HepG2 (cell line): ENCODE measurements at regions not wholly inside any gene's neighbourhood (a gene's known extent, or its start where the extent isn't known, plus 50 kb on each side); places are given as distances from the start of the nearest gene placed in this dataset.
A peak's percentile ranks its signal among the peaks of the same experiment; 100 is the strongest.

Source experiments
- ARID2 ChIP-seq: sonication (generic); formaldehyde crosslinking; IDR thresholded peaks from 2 replicates; pipeline ENCODE4 v1.8.1; 2022; ENCODE audit warnings: mild to moderate bottlenecking, missing genetic modification reagents, borderline replicate concordance
- ARID3A ChIP-seq: IDR thresholded peaks from 2 replicates; pipeline ENCODE4 v1.6.1; 2012; ENCODE audit warnings: low read depth, low read length, improper control_type of control experiment
- ATM ChIP-seq: fragments of 450-650 bp; IDR thresholded peaks from 2 replicates; pipeline ENCODE4 v1.7.1; 2017; ENCODE audit warnings: mild to moderate bottlenecking, borderline replicate concordance
- BRCA1 ChIP-seq: sonication (generic); formaldehyde crosslinking; IDR thresholded peaks from 2 replicates; pipeline ENCODE4 v1.4.0; 2020; ENCODE audit warnings: missing genetic modification reagents
- JDP2 ChIP-seq: sonication (generic); formaldehyde crosslinking; IDR thresholded peaks from 2 replicates; pipeline ENCODE4 v1.8.1; 2022; ENCODE audit warnings: missing genetic modification reagents, borderline replicate concordance
- KDM1A ChIP-seq: IDR thresholded peaks from 2 replicates; pipeline ENCODE4 v1.6.1; 2016; ENCODE audit warnings: missing compliant biosample characterization
- MAFK ChIP-seq, 2 experiments: IDR thresholded peaks in 1 of 2; conservative IDR thresholded peaks in 1 of 2; 2 replicates each; pipeline ENCODE4 v1.6.1; 2011; ENCODE audit warnings: improper control_type of control experiment in 2 of 2, low read length in 2 of 2
- MYNN ChIP-seq: sonication (generic); formaldehyde crosslinking; IDR thresholded peaks from 2 replicates; pipeline ENCODE4 v1.4.0; 2020; ENCODE audit warnings: mild to moderate bottlenecking, low read depth, missing genetic modification reagents
- POLR2AphosphoS5 ChIP-seq: IDR thresholded peaks from 2 replicates; pipeline ENCODE4 v1.6.1; 2012; ENCODE audit warnings: low read depth, low read length
- SSRP1 ChIP-seq: IDR thresholded peaks from 2 replicates; pipeline ENCODE4 v1.6.1; 2016; ENCODE audit warnings: control low read depth
- TCF7L2 ChIP-seq: IDR thresholded peaks from 2 replicates; pipeline ENCODE4 v1.6.1; 2011; ENCODE audit warnings: mild to moderate bottlenecking, low read depth, low read length, moderate library complexity
- XBP1 ChIP-seq: sonication (generic); formaldehyde crosslinking; IDR thresholded peaks from 2 replicates; pipeline ENCODE4 v1.5.0; 2020; ENCODE audit warnings: missing genetic modification reagents
- ZBTB42 ChIP-seq: sonication (generic); formaldehyde crosslinking; IDR thresholded peaks from 2 replicates; pipeline ENCODE4 v1.5.0; 2020; ENCODE audit warnings: mild to moderate bottlenecking, missing genetic modification reagents
- ZNF124 ChIP-seq: sonication (generic); formaldehyde crosslinking; IDR thresholded peaks from 2 replicates; pipeline ENCODE4 v1.4.0; 2020; ENCODE audit warnings: missing genetic modification reagents
- ZNF326 ChIP-seq: sonication (generic); formaldehyde crosslinking; IDR thresholded peaks from 2 replicates; pipeline ENCODE4 v1.4.0; 2020; ENCODE audit warnings: missing genetic modification reagents, borderline replicate concordance
- ZNF350 ChIP-seq: sonication (generic); formaldehyde crosslinking; IDR thresholded peaks from 2 replicates; pipeline ENCODE4 v1.4.0; 2020; ENCODE audit warnings: mild to moderate bottlenecking, low read depth, missing genetic modification reagents, borderline replicate concordance
- ZNF414 ChIP-seq: sonication (generic); formaldehyde crosslinking; IDR thresholded peaks from 2 replicates; pipeline ENCODE4 v1.5.0; 2020; ENCODE audit warnings: missing genetic modification reagents
- ZNF432 ChIP-seq: sonication (generic); formaldehyde crosslinking; IDR thresholded peaks from 2 replicates; pipeline ENCODE4 v1.5.0; 2020; ENCODE audit warnings: missing genetic modification reagents, mild to moderate bottlenecking, borderline replicate concordance
- ZNF510 ChIP-seq: sonication (generic); formaldehyde crosslinking; IDR thresholded peaks from 2 replicates; pipeline ENCODE4 v1.4.0; 2020; ENCODE audit warnings: low read depth, mild to moderate bottlenecking, missing genetic modification reagents
- ZNF879 ChIP-seq: sonication (generic); formaldehyde crosslinking; IDR thresholded peaks from 2 replicates; pipeline ENCODE4 v1.8.1; 2023; ENCODE audit warnings: missing genetic modification reagents
- TF ChIP-seq, protein P1 (sequence below): sonication (generic); formaldehyde crosslinking; IDR thresholded peaks from 2 replicates; pipeline ENCODE4 v1.4.0; 2020; ENCODE audit warnings: missing genetic modification reagents
- TF ChIP-seq, protein P2 (sequence below): sonication (generic); formaldehyde crosslinking; conservative IDR thresholded peaks from 2 replicates; pipeline ENCODE4 v1.8.0; 2022; ENCODE audit warnings: missing genetic modification reagents

DNA sequence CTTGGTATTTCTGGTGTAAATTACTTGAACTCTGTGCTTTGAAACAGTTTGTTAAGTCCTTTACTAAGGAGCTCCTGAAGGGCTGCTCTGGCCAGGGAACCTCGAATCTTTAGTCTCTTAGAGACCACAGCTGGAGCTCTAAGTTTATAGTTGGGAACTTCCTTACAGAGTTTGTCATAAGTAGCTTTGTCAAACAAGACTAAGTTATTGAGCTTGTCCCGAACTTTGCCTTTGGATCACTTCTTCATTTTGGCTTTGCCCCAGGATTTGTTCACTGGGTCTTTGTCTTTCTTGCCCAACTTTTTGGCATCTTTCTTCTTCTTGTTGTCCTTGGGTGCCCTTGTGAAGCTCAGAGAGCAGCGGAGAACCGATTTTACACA is 64.8 kb downstream of the FAM50B start (continued):
- TF ChIP-seq MAFK (conservative IDR thresholded peaks at IDR 0.05 in 1 of 2, IDR thresholded peaks at IDR 0.05 in 1 of 2; ENCODE audit: low read length in 2 of 2): no peak
- TF ChIP-seq MYNN: 0 out of 2 replicates have a peak, but pooled peaks have one; percentile 50
- TF ChIP-seq ATM: no peak
- TF ChIP-seq, protein P1, sequence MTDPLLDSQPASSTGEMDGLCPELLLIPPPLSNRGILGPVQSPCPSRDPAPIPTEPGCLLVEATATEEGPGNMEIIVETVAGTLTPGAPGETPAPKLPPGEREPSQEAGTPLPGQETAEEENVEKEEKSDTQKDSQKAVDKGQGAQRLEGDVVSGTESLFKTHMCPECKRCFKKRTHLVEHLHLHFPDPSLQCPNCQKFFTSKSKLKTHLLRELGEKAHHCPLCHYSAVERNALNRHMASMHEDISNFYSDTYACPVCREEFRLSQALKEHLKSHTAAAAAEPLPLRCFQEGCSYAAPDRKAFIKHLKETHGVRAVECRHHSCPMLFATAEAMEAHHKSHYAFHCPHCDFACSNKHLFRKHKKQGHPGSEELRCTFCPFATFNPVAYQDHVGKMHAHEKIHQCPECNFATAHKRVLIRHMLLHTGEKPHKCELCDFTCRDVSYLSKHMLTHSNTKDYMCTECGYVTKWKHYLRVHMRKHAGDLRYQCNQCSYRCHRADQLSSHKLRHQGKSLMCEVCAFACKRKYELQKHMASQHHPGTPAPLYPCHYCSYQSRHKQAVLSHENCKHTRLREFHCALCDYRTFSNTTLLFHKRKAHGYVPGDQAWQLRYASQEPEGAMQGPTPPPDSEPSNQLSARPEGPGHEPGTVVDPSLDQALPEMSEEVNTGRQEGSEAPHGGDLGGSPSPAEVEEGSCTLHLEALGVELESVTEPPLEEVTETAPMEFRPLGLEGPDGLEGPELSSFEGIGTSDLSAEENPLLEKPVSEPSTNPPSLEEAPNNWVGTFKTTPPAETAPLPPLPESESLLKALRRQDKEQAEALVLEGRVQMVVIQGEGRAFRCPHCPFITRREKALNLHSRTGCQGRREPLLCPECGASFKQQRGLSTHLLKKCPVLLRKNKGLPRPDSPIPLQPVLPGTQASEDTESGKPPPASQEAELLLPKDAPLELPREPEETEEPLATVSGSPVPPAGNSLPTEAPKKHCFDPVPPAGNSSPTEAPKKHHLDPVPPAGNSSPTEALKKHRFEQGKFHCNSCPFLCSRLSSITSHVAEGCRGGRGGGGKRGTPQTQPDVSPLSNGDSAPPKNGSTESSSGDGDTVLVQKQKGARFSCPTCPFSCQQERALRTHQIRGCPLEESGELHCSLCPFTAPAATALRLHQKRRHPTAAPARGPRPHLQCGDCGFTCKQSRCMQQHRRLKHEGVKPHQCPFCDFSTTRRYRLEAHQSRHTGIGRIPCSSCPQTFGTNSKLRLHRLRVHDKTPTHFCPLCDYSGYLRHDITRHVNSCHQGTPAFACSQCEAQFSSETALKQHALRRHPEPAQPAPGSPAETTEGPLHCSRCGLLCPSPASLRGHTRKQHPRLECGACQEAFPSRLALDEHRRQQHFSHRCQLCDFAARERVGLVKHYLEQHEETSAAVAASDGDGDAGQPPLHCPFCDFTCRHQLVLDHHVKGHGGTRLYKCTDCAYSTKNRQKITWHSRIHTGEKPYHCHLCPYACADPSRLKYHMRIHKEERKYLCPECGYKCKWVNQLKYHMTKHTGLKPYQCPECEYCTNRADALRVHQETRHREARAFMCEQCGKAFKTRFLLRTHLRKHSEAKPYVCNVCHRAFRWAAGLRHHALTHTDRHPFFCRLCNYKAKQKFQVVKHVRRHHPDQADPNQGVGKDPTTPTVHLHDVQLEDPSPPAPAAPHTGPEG (CRISPR knock-in tag): no peak
- no peak for TF ChIP-seq ZNF326 (CRISPR knock-in tag)
- TF ChIP-seq POLR2AphosphoS5: no peak
- TF ChIP-seq BRCA1 (CRISPR knock-in tag): no peak
- no peak for TF ChIP-seq ZNF432 (CRISPR knock-in tag)
- TF ChIP-seq TCF7L2: no peak
- no peak for TF ChIP-seq ZBTB42 (CRISPR knock-in tag)
- no peak for TF ChIP-seq ARID3A
- TF ChIP-seq JDP2 (CRISPR knock-in tag): no peak
- no peak for TF ChIP-seq ARID2 (CRISPR knock-in tag)
- TF ChIP-seq, protein P2, sequence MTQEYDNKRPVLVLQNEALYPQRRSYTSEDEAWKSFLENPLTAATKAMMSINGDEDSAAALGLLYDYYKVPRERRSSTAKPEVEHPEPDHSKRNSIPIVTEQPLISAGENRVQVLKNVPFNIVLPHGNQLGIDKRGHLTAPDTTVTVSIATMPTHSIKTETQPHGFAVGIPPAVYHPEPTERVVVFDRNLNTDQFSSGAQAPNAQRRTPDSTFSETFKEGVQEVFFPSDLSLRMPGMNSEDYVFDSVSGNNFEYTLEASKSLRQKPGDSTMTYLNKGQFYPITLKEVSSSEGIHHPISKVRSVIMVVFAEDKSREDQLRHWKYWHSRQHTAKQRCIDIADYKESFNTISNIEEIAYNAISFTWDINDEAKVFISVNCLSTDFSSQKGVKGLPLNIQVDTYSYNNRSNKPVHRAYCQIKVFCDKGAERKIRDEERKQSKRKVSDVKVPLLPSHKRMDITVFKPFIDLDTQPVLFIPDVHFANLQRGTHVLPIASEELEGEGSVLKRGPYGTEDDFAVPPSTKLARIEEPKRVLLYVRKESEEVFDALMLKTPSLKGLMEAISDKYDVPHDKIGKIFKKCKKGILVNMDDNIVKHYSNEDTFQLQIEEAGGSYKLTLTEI (CRISPR knock-in tag): no peak
- 0 out of 2 replicates have a peak, but pooled peaks have one; percentile 20 for TF ChIP-seq ZNF124 (CRISPR knock-in tag)
- TF ChIP-seq SSRP1 (CRISPR knock-in tag): no peak
- TF ChIP-seq ZNF879 (CRISPR knock-in tag): no peak
- TF ChIP-seq KDM1A (CRISPR knock-in tag): no peak
- TF ChIP-seq ZNF350 (CRISPR knock-in tag): no peak
- TF ChIP-seq ZNF414 (CRISPR knock-in tag): no peak
- TF ChIP-seq XBP1 (CRISPR knock-in tag): no peak
- no peak for TF ChIP-seq ZNF510 (CRISPR knock-in tag)
